Thyroid gland (tissue), 4 donors: ENCODE measurements at regions not wholly inside any gene's neighbourhood (a gene's known extent, or its start where the extent isn't known, plus 50 kb on each side); places are given as distances from the start of the nearest gene placed in this dataset.

ENCODE experiments used
- CTCF ChIP-seq, 6 experiments: fragments of 200-600 bp in 3 of 6; fragments of 450-650 bp in 3 of 6; sonication (generic) in 3 of 6; IDR thresholded peaks; one replicate each; pipeline ENCODE4 v1.5.1; 2016 to 2019; ENCODE audit warnings: antibody characterized with exemption in 6 of 6, mild to moderate bottlenecking in 2 of 6, inconsistent platforms in 1 of 6, moderate library complexity in 1 of 6
- POLR2A ChIP-seq, 2 donors: fragments of 450-650 bp; IDR thresholded peaks; one replicate each; pipeline ENCODE4 v1.6.1; 2017; ENCODE audit warnings: antibody characterized with exemption in 2 of 2, mild to moderate bottlenecking in 2 of 2, moderate library complexity in 1 of 2

DNA sequence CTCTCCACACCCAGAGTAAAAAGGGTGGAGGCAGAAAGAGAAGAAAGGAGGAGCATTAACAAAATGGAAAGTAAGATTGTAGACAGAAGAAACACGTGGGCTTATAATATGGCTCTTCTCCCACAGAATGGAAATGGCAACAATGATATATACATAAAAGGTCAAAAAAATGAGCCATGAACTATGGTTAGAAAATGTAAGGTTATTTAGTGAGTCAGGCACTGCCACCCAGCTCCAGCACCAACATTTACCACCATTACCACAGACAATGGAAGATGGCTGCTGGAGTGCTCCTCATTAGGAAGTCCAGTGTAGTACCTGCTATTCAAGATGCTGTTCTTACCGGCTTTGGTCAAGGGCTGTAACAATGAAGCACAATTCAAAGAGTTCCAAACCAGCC, 258.0 kb downstream of the ZEB2 start:
- TF ChIP-seq POLR2A (IDR thresholded peaks at IDR 0.05) (no peak), CTCF (IDR thresholded peaks at IDR 0.05) (no peak)
